ENCODE measurements at regions not wholly inside any gene's neighbourhood (a gene's known extent, or its start where the extent isn't known, plus 50 kb on each side); places are given as distances from the start of the nearest gene placed in this dataset.

- TF ChIP-seq GATA3 (IDR thresholded peaks at IDR 0.05; ENCODE audit: low read depth, low read length) (no peak), GATA2 (IDR thresholded peaks at IDR 0.05; ENCODE audit: low read depth, low read length) (no peak)
Observed at GRCh38 chr2:239594772-239595608, 194.2 kb upstream of the HDAC4 start.

Data from SH-SY5Y (cell line).